ENCODE measurements at regions not wholly inside any gene's neighbourhood (a gene's known extent, or its start where the extent isn't known, plus 50 kb on each side); places are given as distances from the start of the nearest gene placed in this dataset.

DNA sequence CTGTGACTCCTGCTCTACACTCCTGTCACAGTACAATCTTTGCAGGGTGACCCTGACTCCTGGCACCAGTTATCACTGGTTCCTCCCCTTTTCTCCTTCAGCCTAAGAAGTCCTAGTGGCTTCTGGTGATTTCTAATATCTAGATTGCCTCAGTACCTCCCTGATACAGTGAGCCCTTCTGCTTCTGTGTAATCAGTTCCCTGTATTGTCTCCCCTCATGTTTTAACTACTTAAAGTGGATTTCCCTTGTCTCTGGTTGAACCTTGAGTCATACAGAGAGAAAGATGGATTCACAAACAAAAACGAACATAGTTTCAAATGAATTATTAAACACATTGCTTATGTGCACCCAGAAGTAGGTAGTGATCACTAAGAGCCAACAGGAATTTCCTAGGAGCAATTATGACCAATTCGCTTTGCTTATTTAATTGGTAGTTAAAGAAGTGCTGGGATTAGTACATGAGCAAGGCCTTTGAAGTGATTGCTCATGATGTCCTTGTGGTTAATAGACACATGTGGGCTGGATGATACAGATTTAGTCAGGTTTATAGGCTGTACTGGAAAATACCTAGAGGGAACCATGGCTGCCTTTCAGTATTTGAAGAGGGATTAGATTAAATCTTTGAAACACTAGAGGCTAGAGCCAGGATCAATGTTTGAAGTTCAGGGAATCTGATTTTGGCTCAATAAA, 145.8 kb upstream of the MEF2C start:
- DNase-seq (ENCODE audit: extremely low spot score, unreplicated experiment): no peak
- Mint-ChIP-seq H3K27ac (ENCODE audit: unreplicated experiment) (no peak overlapping the region), H3K27me3 (ENCODE audit: unreplicated experiment) (no peaks in the 10 kb centered on the region), H3K4me3 (ENCODE audit: unreplicated experiment) (no peak overlapping the region), H3K4me1 (ENCODE audit: unreplicated experiment) (no peaks in the 10 kb centered on the region), H3K9me3 (ENCODE audit: unreplicated experiment) (no peaks in the 10 kb centered on the region), H3K36me3 (ENCODE audit: unreplicated experiment) (no peaks in the 10 kb centered on the region)
- TF ChIP-seq, protein P1, sequence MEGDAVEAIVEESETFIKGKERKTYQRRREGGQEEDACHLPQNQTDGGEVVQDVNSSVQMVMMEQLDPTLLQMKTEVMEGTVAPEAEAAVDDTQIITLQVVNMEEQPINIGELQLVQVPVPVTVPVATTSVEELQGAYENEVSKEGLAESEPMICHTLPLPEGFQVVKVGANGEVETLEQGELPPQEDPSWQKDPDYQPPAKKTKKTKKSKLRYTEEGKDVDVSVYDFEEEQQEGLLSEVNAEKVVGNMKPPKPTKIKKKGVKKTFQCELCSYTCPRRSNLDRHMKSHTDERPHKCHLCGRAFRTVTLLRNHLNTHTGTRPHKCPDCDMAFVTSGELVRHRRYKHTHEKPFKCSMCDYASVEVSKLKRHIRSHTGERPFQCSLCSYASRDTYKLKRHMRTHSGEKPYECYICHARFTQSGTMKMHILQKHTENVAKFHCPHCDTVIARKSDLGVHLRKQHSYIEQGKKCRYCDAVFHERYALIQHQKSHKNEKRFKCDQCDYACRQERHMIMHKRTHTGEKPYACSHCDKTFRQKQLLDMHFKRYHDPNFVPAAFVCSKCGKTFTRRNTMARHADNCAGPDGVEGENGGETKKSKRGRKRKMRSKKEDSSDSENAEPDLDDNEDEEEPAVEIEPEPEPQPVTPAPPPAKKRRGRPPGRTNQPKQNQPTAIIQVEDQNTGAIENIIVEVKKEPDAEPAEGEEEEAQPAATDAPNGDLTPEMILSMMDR (IDR thresholded peaks at IDR 0.05): no peak

DNA sequence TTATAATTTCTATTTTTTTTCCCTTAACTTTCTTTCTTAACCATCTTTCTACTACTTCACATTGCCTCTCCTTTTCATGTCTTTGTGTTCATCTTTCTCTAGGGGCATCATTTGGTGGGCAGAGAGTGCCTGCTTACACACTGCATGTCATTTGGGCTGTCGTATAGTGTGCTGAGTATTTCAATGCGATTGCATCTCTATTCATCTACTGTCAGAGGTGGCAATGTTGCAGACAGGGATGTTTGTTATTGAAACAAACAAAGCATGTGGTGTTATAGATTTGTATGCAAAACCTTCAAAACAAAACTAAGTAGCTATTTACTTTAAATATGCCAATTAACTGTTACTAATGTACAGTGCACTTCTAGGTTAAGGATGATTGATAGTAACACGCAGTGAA, 141.1 kb upstream of the MEF2C start:
- TF ChIP-seq, protein P1 (IDR thresholded peaks at IDR 0.05): no peak
- Mint-ChIP-seq H3K4me1 (ENCODE audit: unreplicated experiment) (no peaks in the 10 kb centered on the region), H3K27me3 (ENCODE audit: unreplicated experiment) (no peaks in the 10 kb centered on the region), H3K27ac (ENCODE audit: unreplicated experiment) (no peak overlapping the region), H3K9me3 (ENCODE audit: unreplicated experiment) (no peaks in the 10 kb centered on the region), H3K36me3 (ENCODE audit: unreplicated experiment) (no peaks in the 10 kb centered on the region), H3K4me3 (ENCODE audit: unreplicated experiment) (no peak overlapping the region)
- no peak for DNase-seq (ENCODE audit: extremely low spot score, unreplicated experiment)

DNA sequence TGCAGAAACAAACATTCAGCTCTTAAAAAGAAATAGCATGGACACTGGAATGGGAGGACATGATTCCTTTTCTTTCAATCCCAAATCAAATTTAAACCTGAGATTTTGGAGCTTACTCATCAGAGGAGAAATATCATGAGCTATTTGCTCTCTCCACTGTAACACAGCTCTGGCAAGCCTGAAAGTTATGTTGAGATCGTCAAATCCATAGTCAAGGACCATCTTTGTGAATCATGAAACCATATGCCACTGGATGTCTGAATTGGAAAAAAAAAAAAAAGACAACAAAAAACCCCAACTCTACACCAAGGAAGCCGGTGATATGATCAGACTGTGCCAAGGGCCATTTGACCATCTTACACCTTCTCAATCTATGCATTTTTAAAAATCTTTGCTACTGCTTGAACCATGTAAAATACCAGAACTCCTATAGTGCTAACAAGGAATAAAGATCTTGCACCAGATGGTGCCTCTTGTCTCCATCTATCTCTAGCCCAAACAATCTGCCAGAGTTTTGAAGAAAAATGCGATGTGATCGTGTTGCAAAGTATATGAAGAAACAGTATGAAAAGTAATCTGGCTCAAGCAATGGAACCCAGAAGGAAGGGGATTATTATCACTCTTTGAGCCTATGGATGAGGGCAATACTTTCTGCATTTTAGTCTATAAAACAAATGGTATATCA, 138.1 kb upstream of the MEF2C start:
- Mint-ChIP-seq H3K9me3 (ENCODE audit: unreplicated experiment) (no peaks in the 10 kb centered on the region), H3K36me3 (ENCODE audit: unreplicated experiment) (no peaks in the 10 kb centered on the region), H3K4me1 (ENCODE audit: unreplicated experiment) (peaks cover 3% of the 10 kb centered on the region), H3K4me3 (ENCODE audit: unreplicated experiment) (no peak overlapping the region), H3K27ac (ENCODE audit: unreplicated experiment) (no peak overlapping the region), H3K27me3 (ENCODE audit: unreplicated experiment) (no peaks in the 10 kb centered on the region)
- no peak for DNase-seq (ENCODE audit: extremely low spot score, unreplicated experiment)
- TF ChIP-seq, protein P1 (IDR thresholded peaks at IDR 0.05): no peak

DNA sequence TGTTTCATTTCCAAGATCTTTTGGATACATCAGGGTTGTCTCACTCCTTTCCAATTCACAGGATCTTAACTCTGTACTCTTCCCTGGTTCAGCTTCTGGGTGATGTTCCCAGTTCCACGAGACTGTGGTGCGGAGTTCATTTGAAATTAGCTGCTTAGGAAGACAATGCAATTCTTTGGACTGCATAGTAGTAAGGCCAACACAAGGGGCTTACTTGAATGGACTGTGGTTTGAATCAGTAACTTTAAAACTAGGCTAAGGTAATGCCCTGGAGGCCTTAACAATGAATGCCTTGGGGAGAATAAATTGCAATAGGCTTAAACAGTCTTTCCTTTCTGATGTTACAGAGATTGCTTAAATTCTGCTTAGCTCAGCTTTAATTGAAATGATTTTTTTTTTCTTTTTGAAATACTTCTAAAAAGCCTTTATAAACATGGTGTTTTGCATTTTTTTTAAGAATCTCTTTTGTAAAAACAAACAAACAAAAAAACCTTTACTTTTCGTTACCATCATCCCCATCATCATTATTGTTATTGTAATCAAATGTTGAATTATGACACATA, 133.8 kb upstream of the MEF2C start:
- H3K9me3 Mint-ChIP-seq (ENCODE audit: unreplicated experiment): no peaks in the 10 kb centered on the region
- no peak overlapping the region for H3K4me3 Mint-ChIP-seq (ENCODE audit: unreplicated experiment)

DNA sequence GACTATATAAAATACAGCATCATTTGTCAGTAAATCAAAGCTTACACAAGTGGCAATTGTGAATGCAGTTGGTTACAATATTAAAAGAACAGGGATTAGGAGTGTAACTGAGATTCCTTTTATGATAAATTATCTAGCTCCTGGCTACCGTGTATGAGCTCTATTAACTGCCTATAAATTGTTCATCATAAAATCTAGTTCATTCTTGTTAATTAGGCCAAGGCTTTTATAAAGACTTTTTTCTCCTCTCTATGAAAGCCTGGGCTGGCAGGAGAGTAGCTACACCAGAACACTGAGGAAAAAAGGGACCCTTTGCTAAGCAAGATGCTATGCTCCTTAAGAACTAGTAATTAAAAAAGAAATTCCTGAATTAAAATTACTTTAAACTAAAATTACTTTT, 132.4 kb upstream of the MEF2C start:
- Mint-ChIP-seq H3K36me3 (ENCODE audit: unreplicated experiment) (no peaks in the 10 kb centered on the region), H3K4me1 (ENCODE audit: unreplicated experiment) (peaks cover 3% of the 10 kb centered on the region), H3K27ac (ENCODE audit: unreplicated experiment) (no peak overlapping the region), H3K9me3 (ENCODE audit: unreplicated experiment) (no peaks in the 10 kb centered on the region), H3K27me3 (ENCODE audit: unreplicated experiment) (no peaks in the 10 kb centered on the region), H3K4me3 (ENCODE audit: unreplicated experiment) (no peak overlapping the region)
- TF ChIP-seq, protein P1 (IDR thresholded peaks at IDR 0.05): no peak
- DNase-seq (ENCODE audit: extremely low spot score, unreplicated experiment): no peak

More for the DNA sequence above, 133.8 kb upstream of the MEF2C start:
- H3K36me3 Mint-ChIP-seq (ENCODE audit: unreplicated experiment): no peaks in the 10 kb centered on the region
- H3K27ac Mint-ChIP-seq (ENCODE audit: unreplicated experiment): no peak overlapping the region
- TF ChIP-seq, protein P1 (IDR thresholded peaks at IDR 0.05): no peak
- H3K27me3 Mint-ChIP-seq (ENCODE audit: unreplicated experiment): no peaks in the 10 kb centered on the region
- no peak for DNase-seq (ENCODE audit: extremely low spot score, unreplicated experiment)
- H3K4me1 Mint-ChIP-seq (ENCODE audit: unreplicated experiment): peaks cover 3% of the 10 kb centered on the region
